CD4-positive, alpha-beta memory T cell (primary cell): ENCODE measurements at regions not wholly inside any gene's neighbourhood (a gene's known extent, or its start where the extent isn't known, plus 50 kb on each side); places are given as distances from the start of the nearest gene placed in this dataset.

ENCODE experiments used
- CTCF ChIA-PET: fragments of 350-600 bp; sonication (Branson Sonifier 250); formaldehyde crosslinking; loops from one replicate; lab custom pipeline; 2021; ENCODE audit warnings: inconsistent platforms; ENCODE audit not compliant: partially characterized antibody; lab: Charles Lee
- POLR2A ChIA-PET: fragments of 350-600 bp; sonication (Branson Sonifier 250); formaldehyde crosslinking; loops from one replicate; lab custom pipeline; 2021; ENCODE audit not compliant: partially characterized antibody; lab: Charles Lee
- DNase-seq, 5 donors: peaks; one replicate each; pipeline versions ENCODE4 v3.0.0 to v3.0.0-alpha.2; 2020 to 2022; ENCODE audit warnings: mixed read lengths in 1 of 5
- H3K27ac ChIP-seq: one replicate; pipeline ENCODE4 v1.7.0; 2013; ENCODE audit warnings: low read depth, low read length
- H3K27me3 ChIP-seq: 2 replicates; pipeline ENCODE4 v1.7.0; 2013; ENCODE audit warnings: mild to moderate bottlenecking, low read length, moderate library complexity; ENCODE audit not compliant: insufficient read depth
- H3K36me3 ChIP-seq: 2 replicates; pipeline ENCODE4 v1.7.0; 2013; ENCODE audit warnings: mild to moderate bottlenecking, low read length, moderate library complexity; ENCODE audit not compliant: insufficient read depth
- H3K4me1 ChIP-seq: 2 replicates; pipeline ENCODE4 v1.7.0; 2013; ENCODE audit warnings: mild to moderate bottlenecking, low read length, moderate library complexity; ENCODE audit not compliant: insufficient read depth
- H3K4me3 ChIP-seq, 2 donors: one replicate each; pipeline ENCODE4 v1.7.0; 2013; ENCODE audit warnings: low read length in 2 of 2, mild to moderate bottlenecking in 1 of 2
- H3K9me3 ChIP-seq, 2 donors: one replicate each; pipeline ENCODE4 v1.7.0; 2013; ENCODE audit warnings: low read length in 2 of 2, control low read depth in 1 of 2; ENCODE audit not compliant: control insufficient read depth in 1 of 2
- H3K27ac Mint-ChIP-seq, 7 donors: one replicate each; pipeline ENCODE4 v1.8.0; 2020 to 2021; ENCODE audit warnings: mixed read lengths in 7 of 7, mild to moderate bottlenecking in 6 of 7, inconsistent platforms in 3 of 7, moderate library complexity in 3 of 7
- H3K27me3 Mint-ChIP-seq, 2 donors: one replicate each; pipeline ENCODE4 v1.8.0; 2020 to 2021; ENCODE audit warnings: mixed read lengths in 2 of 2
- H3K36me3 Mint-ChIP-seq, 2 donors: one replicate each; pipeline ENCODE4 v1.8.0; 2020 to 2021; ENCODE audit warnings: mixed read lengths in 2 of 2, inconsistent platforms in 1 of 2, mild to moderate bottlenecking in 1 of 2
- H3K4me1 Mint-ChIP-seq, 4 donors: one replicate each; pipeline ENCODE4 v1.8.0; 2020 to 2021; ENCODE audit warnings: mixed read lengths in 4 of 4, mild to moderate bottlenecking in 1 of 4
- H3K4me3 Mint-ChIP-seq, 8 donors: one replicate each; pipeline ENCODE4 v1.8.0; 2020 to 2021; ENCODE audit warnings: mixed read lengths in 8 of 8, mild to moderate bottlenecking in 7 of 8, moderate library complexity in 6 of 8, inconsistent platforms in 3 of 8
- H3K9me3 Mint-ChIP-seq, 8 donors: one replicate each; pipeline ENCODE4 v1.8.0; 2020 to 2021; ENCODE audit warnings: mixed read lengths in 8 of 8, mild to moderate bottlenecking in 5 of 8, inconsistent platforms in 3 of 8, moderate library complexity in 1 of 8
- intact Hi-C: fragments of 100-400 bp; cut with micrococcal nuclease; formaldehyde crosslinking; loops from one replicate; pipeline ENCODE4 v1.15.1; 2023

GRCh38 chr11:44509296-44509695, 56.2 kb upstream of the CD82 start:
- Mint-ChIP-seq H3K27ac (no peak overlapping the region), H3K4me3 (no peak overlapping the region), H3K4me1 (no peaks in the 10 kb centered on the region), H3K27me3 (peaks cover 2 to 4% of the 10 kb centered on the region in 2 donors), H3K36me3 (no peaks in the 10 kb centered on the region), H3K9me3 (peaks cover 0 to 12% (median 3%) of the 10 kb centered on the region in 8 donors)
- ChIA-PET POLR2A (no interaction called here), CTCF (no interaction called here)
- intact Hi-C loops: no loop called here
- no peaks in the 10 kb centered on the region for H3K36me3 ChIP-seq
- H3K27me3 ChIP-seq: no peaks in the 10 kb centered on the region
- no peak for DNase-seq
- H3K27ac ChIP-seq: no peak overlapping the region
- no peaks in the 10 kb centered on the region for H3K4me1 ChIP-seq
- no peaks in the 10 kb centered on the region for H3K9me3 ChIP-seq
- no peak overlapping the region for H3K4me3 ChIP-seq

GRCh38 chr11:44510372-44510771, 55.1 kb upstream of the CD82 start:
- DNase-seq: no peak
- Histone ChIP-seq H3K27me3 (no peaks in the 10 kb centered on the region), H3K4me3 (no peak overlapping the region), H3K4me1 (no peaks in the 10 kb centered on the region), H3K27ac (no peak overlapping the region), H3K36me3 (no peaks in the 10 kb centered on the region), H3K9me3 (no peaks in the 10 kb centered on the region)
- Mint-ChIP-seq H3K27ac (no peak overlapping the region), H3K4me1 (no peaks in the 10 kb centered on the region), H3K36me3 (no peaks in the 10 kb centered on the region), H3K4me3 (no peak overlapping the region), H3K9me3 (peaks cover 0 to 12% (median 3%) of the 10 kb centered on the region in 8 donors), H3K27me3 (peaks cover 2 to 4% of the 10 kb centered on the region in 2 donors)
- intact Hi-C loops: no loop called here
- ChIA-PET POLR2A (no interaction called here), CTCF (no interaction called here)

GRCh38 chr11:44512818-44513217, 52.6 kb upstream of the CD82 start:
- CTCF ChIA-PET: no interaction called here
- H3K9me3 Mint-ChIP-seq: peaks cover 0 to 4% (median 0%) of the 10 kb centered on the region in 8 donors

GRCh38 chr11:44515048-44515447, 50.4 kb upstream of the CD82 start:
- H3K36me3 ChIP-seq: no peaks in the 10 kb centered on the region
- Mint-ChIP-seq H3K27me3 (peaks cover 4 to 12% of the 10 kb centered on the region in 2 donors), H3K4me3 (no peak overlapping the region), H3K9me3 (no peaks in the 10 kb centered on the region), H3K27ac (no peak overlapping the region), H3K36me3 (no peaks in the 10 kb centered on the region), H3K4me1 (no peaks in the 10 kb centered on the region)
- ChIA-PET POLR2A (no interaction called here), CTCF (no interaction called here)
- DNase-seq: no peak
- no peaks in the 10 kb centered on the region for H3K4me1 ChIP-seq
- no peaks in the 10 kb centered on the region for H3K9me3 ChIP-seq
- H3K27me3 ChIP-seq: no peaks in the 10 kb centered on the region
- H3K27ac ChIP-seq: no peak overlapping the region
- intact Hi-C loops: no loop called here
- H3K4me3 ChIP-seq: no peak overlapping the region

More at GRCh38 chr11:44512818-44513217, 52.6 kb upstream of the CD82 start:
- no peak overlapping the region for H3K4me3 Mint-ChIP-seq
- Histone ChIP-seq H3K27ac (no peak overlapping the region), H3K36me3 (no peaks in the 10 kb centered on the region), H3K9me3 (no peaks in the 10 kb centered on the region), H3K4me1 (no peaks in the 10 kb centered on the region), H3K4me3 (no peak overlapping the region), H3K27me3 (no peaks in the 10 kb centered on the region)
- peaks cover 0 to 3% of the 10 kb centered on the region in 2 donors for H3K27me3 Mint-ChIP-seq
- intact Hi-C loops: no loop called here
- H3K27ac Mint-ChIP-seq: peak overlapping the region in 1 of 7 donors; percentile 53
- POLR2A ChIA-PET: interaction anchor here (0.6 kb wide), 1 partner anchor 102 kb away, joined by 3 read pairs; no protein-coding TSS in a partner anchor
- H3K4me1 Mint-ChIP-seq: no peaks in the 10 kb centered on the region
- H3K36me3 Mint-ChIP-seq: no peaks in the 10 kb centered on the region
- no peak for DNase-seq
